VCaP (cell line): ENCODE measurements at regions not wholly inside any gene's neighbourhood (a gene's known extent, or its start where the extent isn't known, plus 50 kb on each side); places are given as distances from the start of the nearest gene placed in this dataset.

ENCODE experiments used
- H3K27ac ChIP-seq: fragments of 450-650 bp; 2 replicates; pipeline ENCODE4 v1.5.1; 2017
- TF ChIP-seq, protein P1 (sequence below): fragments of 450-650 bp; conservative IDR thresholded peaks from 2 replicates; pipeline ENCODE4 v1.5.1; 2017; ENCODE audit warnings: mild to moderate bottlenecking, moderate library complexity

DNA sequence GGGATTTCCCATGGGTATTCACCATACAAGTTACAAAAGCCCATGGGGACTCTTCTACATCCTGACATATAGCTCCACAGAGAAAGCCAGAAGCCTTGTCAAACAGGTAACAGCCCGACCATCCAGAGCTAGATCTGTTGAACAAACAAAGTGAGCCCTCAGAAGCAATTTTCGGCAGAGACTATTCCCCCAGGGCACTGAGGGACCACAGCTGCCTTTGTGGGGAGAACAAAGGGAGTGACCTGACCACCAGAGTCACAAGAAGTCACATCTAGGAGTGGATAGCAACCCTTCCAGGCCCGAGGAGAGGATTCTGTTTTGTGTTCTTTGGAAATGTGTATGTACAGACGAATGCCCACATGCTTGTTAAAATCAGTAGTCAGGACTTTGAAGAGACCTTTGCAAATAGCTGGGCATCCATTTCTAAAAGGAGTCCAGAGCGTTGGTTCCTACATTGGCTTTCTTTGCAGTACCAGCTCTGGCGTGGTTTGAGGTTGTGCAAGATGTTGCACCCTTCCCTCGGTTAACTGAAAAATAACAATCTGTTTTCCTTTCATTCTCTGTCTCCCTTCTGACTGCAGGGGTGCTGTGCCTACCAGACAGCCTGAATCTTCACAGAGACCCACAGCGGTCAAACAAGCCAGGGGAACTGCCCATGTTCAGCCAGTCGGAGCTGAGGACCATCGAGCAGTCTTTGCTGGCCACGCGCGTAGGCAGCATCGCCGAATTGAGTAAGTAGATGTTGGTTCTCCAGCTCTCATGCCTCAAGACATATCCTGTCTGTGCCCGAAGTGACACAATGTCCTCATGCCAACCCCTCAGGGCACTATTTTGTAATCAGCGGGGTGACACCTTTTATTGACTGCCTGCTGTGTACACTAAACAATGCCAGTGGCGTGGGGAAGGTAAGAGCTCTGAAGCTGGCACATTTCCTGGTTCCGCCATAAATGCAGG lies 165.4 kb upstream of the PWP1 start:
- H3K27ac ChIP-seq, result no peak overlapping the region
- TF ChIP-seq, protein P1, sequence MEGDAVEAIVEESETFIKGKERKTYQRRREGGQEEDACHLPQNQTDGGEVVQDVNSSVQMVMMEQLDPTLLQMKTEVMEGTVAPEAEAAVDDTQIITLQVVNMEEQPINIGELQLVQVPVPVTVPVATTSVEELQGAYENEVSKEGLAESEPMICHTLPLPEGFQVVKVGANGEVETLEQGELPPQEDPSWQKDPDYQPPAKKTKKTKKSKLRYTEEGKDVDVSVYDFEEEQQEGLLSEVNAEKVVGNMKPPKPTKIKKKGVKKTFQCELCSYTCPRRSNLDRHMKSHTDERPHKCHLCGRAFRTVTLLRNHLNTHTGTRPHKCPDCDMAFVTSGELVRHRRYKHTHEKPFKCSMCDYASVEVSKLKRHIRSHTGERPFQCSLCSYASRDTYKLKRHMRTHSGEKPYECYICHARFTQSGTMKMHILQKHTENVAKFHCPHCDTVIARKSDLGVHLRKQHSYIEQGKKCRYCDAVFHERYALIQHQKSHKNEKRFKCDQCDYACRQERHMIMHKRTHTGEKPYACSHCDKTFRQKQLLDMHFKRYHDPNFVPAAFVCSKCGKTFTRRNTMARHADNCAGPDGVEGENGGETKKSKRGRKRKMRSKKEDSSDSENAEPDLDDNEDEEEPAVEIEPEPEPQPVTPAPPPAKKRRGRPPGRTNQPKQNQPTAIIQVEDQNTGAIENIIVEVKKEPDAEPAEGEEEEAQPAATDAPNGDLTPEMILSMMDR, result no peak

GRCh38 chr12:107521826-107522355 lies 163.7 kb upstream of the PWP1 start:
- no peak overlapping the region for H3K27ac ChIP-seq
- TF ChIP-seq, protein P1, result no peak

GRCh38 chr12:107522692-107523477 lies 162.7 kb upstream of the PWP1 start:
- no peak overlapping the region for H3K27ac ChIP-seq
- TF ChIP-seq, protein P1, result 0 out of 2 replicates have a peak, but pooled peaks have one; percentile 11

DNA sequence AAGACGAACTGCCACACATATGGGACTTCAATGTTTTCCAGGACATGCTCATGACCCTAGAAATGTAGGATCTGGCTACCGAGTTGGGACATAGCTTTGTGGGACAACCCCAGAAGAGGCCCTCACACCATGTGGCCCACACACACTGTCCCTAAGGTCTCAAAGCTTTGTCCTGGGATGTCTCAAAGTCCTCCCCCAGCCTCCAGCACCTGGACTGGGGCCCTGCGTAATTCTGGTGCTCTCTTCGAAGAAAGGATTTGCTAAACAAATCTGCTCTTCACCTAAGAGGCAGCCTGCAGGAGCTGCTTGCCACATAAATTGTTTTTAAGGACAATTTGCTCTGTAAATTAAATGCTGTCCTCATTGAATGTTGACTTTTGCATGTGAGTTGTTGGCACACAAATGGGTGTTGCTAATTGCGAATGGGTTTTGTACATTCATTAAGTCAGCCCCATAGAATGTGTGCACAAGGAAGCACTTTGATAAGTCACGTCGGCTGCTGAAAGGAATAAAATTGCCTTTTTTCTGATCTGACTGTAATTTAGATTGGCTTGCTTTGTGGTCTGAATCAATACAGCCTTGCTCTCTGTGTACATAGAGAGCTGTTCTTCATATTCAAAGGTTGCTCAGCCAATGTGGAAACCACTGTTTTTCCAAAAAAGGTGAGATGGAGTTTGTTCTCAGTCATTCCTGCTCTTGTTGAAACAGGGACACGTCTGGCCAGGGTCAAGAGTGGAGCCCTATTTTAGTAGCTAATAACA lies 161.6 kb upstream of the PWP1 start:
- TF ChIP-seq, protein P1, result no peak
- peak overlapping the region; percentile 36; the same call in 1 of the 2 replicates for H3K27ac ChIP-seq

DNA sequence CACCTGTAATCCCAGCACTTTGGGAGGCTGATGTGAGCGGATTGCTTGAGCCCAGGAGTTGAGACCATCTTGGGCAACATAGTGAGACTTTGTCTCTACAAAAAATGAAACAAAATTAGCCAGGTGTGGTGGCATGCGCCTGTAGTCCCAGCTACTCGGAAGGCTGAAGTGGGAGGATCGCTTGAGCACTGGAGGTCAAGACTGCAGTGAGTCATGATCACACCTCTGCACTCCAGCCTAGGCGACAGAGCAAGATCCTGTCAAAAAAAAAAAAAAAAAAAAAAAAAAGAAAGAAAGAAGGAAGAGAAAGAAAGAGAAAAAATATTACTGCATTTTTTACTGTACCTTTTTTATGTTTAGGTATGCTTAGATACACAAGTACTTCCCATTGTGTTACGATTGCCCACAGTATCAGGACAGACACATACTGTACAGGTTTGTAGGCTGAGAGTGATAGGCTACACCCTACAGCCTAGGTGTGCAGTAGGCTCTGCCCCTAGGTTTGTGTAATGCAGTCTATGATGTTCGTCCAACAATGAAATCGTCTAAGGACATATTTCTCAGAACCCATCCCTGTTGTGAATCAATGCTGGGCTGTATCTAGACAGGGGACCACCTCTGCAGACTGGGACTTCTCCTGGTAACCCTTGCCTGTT lies 160.4 kb upstream of the PWP1 start:
- TF ChIP-seq, protein P1, result no peak
- H3K27ac ChIP-seq, result no peak overlapping the region

DNA sequence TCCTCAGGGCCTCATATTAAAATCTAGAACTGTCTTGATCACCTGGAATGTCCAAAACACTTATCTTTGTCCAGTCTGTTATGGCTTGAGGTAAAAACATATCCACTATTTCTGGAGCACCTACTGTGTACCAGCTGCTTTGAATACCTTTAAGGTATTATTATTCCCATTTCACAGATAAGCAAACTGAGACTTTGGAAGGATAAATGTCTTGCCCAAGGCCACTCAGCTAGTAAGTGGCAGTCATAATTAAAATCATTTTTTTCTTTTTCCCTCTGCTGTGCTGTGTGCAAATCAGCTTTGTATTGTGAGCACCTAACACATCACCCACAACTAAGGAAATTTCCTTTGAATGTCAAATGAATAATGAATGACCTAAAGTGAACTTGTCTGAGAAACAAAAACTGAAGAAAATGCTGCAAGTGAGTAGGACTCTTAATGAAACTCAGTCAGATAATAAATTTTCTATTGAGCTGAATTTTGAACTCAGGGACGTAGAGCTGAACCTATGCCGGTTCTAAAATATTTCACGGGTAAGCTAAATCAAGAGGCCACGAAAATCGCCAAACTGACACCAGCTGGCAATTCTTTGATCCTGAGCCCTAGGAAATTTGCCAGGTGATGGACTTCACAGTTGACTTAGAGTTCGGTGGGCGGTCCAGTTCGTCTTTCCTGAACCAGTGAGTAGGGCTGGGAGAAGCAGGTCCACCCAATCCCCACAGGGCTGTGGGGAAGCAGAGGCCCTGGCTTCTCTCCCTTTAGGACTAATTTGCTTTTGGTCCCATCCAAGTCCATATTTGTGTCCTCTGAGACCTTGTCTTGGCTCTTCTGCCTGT lies 159.7 kb upstream of the PWP1 start:
- TF ChIP-seq, protein P1, result no peak

More for the DNA sequence above, 159.7 kb upstream of the PWP1 start:
- no peak overlapping the region for H3K27ac ChIP-seq
